Transverse colon (tissue), 4 donors: ENCODE measurements at regions not wholly inside any gene's neighbourhood (a gene's known extent, or its start where the extent isn't known, plus 50 kb on each side); places are given as distances from the start of the nearest gene placed in this dataset.

Source experiments
- EP300 ChIP-seq: sonication (generic); formaldehyde crosslinking; IDR thresholded peaks from one replicate; pipeline ENCODE4 v1.6.1; 2017; ENCODE audit warnings: antibody characterized with exemption, low read depth
- POLR2A ChIP-seq: fragments of 450-650 bp; IDR thresholded peaks from one replicate; pipeline ENCODE4 v1.6.1; 2016; ENCODE audit warnings: antibody characterized with exemption, mild to moderate bottlenecking, moderate library complexity
- POLR2AphosphoS5 ChIP-seq, 3 donors: sonication (generic); formaldehyde crosslinking; IDR thresholded peaks; one replicate each; pipeline ENCODE4 v1.6.1; 2016; ENCODE audit warnings: antibody characterized with exemption in 3 of 3
- TF ChIP-seq, protein P1 (sequence below), 5 experiments: fragments of 200-600 bp in 3 of 5; fragments of 450-650 bp in 2 of 5; sonication (generic) in 3 of 5; IDR thresholded peaks; 1 replicate in 2 of 5; 2 replicates in 3 of 5; pipeline ENCODE4 v1.5.1; 2016 to 2017; ENCODE audit warnings: antibody characterized with exemption in 5 of 5, inconsistent platforms in 3 of 5, mild to moderate bottlenecking in 2 of 5, moderate library complexity in 1 of 5

DNA sequence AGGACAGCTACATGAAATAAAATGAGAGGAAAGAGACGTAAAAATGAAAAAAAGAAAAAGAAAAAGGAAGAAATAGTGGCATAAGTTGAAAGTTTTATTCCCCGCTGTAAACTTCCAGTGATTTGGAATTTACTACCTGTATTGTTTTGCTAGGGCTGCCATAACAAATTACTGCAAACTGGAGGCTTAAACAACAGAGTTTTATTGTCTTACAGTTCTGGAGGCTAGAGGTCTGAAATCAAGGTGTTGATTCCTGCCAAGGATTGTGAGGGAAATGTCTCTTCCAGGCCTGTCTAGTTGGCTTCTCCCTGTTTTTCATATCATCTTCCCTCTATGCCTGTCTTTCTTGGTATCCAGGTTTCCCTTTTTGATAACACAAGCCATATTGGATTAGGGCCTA is 119.4 kb upstream of the PACRGL start:
- TF ChIP-seq, protein P1, sequence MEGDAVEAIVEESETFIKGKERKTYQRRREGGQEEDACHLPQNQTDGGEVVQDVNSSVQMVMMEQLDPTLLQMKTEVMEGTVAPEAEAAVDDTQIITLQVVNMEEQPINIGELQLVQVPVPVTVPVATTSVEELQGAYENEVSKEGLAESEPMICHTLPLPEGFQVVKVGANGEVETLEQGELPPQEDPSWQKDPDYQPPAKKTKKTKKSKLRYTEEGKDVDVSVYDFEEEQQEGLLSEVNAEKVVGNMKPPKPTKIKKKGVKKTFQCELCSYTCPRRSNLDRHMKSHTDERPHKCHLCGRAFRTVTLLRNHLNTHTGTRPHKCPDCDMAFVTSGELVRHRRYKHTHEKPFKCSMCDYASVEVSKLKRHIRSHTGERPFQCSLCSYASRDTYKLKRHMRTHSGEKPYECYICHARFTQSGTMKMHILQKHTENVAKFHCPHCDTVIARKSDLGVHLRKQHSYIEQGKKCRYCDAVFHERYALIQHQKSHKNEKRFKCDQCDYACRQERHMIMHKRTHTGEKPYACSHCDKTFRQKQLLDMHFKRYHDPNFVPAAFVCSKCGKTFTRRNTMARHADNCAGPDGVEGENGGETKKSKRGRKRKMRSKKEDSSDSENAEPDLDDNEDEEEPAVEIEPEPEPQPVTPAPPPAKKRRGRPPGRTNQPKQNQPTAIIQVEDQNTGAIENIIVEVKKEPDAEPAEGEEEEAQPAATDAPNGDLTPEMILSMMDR (IDR thresholded peaks at IDR 0.05) = no peak
- TF ChIP-seq EP300 (no peak), POLR2A (no peak), POLR2AphosphoS5 (IDR thresholded peaks at IDR 0.05) (no peak)
